DMS 273 (cell line): ENCODE measurements at regions not wholly inside any gene's neighbourhood (a gene's known extent, or its start where the extent isn't known, plus 50 kb on each side); places are given as distances from the start of the nearest gene placed in this dataset.
"Not testable (repeated sequence)": the region's sequence is repeated elsewhere in the genome, so short reads cannot be mapped to it uniquely, and the experiment has no call there.

Experiments used
- DNase-seq: peaks from one replicate; lab custom pipeline; 2025; ENCODE audit not compliant: unreplicated experiment; lab: John Stamatoyannopoulos, UW

DNA sequence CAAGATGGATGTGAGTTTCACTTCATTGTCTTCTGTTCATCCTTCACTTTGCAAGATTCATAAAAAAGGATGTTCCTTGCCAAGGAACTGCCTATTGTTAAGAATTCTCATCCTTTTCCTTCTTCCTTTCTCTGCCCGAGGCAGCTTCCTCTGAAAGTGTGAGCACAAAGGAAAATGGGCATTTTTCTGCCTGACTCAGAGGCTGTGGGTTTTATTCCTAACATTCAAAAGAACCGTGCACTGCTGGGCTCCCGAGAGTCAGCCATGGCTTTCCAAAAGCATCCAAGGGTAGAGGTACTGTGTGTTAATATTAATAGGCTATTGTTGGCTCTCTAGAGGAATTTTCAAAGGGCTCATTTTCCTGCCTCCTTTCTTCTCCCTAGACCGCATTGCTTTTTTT lies 289.4 kb downstream of the ABCC12 start:
- no peak for DNase-seq

DNA sequence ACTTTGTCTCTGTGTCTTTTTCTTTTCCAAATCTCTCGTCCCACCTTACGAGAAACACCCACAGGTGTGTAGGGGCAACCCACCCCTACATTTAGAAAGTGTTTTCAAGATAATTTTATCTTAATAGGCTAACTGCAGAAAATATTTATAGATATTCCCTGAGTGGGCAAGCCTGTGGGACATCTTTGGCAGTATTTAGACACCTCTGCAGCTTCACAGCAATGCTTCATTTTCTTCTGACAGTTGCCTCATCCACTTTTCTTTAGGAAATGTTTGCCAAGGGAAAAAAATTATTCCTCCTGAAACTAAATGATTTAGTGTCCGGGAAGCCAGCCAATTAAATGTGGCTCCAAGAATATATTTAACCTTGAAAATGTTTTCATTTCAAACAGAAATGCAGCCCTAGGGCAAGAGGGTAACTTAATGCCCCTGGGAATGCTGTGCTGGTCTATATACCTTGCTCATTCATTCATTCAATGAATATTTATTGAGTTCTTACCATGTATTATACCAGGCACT lies 290.4 kb downstream of the ABCC12 start:
- no peak for DNase-seq

DNA sequence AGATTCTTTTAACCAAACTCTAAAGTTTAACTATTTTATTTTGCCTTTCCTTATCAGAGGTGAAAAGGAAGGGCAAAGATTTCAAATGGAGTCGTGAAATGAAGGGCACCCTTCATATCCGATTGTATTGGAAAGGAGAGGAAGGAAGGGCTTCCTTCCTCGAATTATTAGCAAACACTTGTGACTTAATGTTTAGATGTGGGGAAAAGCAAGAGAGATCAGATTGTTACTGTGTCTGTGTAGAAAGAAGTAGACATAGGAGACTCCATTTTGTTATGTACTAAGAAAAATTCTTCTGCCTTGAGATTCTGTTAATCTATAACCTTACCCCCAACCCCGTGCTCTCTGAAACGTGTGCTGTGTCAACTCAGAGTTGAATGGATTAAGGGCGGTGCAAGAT lies 291.5 kb downstream of the ABCC12 start:
- not testable (repeated sequence) for DNase-seq

DNA sequence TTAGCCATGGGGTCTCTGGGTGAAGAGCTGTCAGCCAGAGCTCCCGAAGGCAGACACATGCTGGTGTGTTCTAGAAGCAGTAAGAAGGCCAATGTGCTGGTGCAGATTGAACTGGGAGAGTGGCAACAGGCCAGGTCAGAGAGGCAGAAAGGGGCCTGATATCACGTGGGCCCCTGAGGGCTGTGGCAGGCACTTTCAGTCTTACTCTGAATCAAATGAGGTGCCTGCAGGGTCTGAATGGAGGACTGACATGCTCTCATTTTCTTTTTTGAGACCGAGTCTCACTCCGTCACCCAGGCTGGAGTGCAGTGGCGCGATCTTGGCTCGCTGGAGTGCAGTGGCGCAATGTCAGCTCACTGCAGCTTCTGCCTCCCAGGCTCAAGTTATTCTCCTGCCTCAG lies 293.8 kb downstream of the ABCC12 start:
- no peak for DNase-seq

DNA sequence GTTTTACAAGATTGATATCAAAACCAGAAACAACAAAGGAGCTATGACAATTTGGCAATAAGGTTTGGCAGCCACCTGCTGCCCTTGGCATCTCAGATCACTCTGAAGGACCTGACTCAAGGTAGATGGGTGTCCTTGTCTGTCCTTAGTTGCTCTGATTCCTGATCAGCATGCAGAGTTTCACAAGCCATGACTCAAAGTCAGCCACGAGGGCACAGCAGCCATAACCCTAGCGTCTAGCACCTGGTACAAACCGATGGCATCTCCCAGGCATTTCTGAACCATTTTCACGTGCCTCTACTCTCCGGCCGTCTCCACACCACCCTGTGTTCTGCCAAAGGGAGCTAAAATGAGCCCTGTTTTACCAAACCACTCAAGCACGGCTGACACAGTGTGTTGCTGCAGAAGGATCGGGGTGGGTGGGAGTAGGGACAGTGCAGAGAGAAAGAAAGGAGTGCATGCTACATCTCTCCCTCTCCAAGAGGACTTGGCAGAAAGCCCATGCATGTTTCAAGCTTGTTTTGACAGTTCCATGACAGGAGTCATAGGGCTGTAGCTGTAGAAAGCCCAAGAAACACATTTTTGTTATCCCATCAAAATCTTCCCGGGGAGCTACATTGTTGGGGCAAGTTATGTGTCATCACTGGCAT lies 297.3 kb downstream of the ABCC12 start:
- DNase-seq: peak; percentile 34

DNA sequence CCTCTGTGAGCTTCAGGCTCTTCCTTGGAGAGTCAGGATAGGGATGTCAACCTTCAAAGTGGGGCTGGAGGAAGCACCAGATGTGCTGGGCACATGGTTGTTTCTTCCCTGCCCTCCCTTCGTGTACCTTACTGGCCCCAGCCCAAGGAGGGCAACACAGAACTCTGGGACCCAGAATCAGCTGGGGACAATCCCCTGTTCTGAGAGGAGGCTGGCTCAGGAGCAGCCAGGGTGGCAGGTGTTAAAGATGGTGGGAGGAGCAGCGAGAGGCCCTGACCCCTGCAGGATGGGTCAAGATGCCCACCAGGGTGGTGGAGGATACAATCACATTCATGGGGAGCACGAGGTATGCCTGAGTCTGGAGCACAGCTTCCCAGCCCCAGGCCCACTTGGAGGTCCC lies 300.4 kb downstream of the ABCC12 start:
- no peak for DNase-seq

DNA sequence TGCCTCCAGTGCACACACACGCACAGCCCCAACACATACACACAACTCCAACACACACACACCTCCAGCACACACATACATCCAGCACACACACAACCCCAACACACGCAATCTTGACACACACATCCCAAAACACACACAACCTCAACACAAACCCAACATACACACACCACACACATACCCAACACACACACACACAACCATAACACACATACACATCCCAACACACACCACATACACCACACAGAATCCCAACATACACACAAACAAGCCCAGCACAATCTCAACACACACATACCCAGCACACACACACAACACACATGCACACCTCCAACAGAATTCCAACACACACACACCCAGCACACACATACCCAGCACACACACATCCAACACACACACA lies 301.1 kb downstream of the ABCC12 start:
- DNase-seq: no peak

DNA sequence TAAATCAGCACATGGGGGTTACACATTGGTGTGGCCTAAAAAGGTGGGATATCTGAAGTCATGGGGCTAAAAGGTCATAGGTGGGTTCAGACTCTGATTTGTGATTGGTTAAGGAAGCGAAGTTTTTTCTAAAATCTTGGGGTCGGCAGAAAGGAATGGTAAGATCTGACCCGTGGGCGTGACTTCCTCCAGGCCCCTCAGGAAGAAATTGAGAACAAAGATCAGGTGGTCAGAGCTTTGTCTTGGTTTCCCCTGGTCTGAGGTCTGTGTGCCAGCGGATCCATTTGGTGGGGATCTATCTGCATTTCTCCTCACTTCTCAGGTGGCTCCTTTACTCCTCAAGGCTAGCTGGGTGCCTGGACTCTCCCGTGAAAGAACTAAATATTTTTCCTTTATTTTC lies 302.8 kb downstream of the ABCC12 start:
- no peak for DNase-seq

DNA sequence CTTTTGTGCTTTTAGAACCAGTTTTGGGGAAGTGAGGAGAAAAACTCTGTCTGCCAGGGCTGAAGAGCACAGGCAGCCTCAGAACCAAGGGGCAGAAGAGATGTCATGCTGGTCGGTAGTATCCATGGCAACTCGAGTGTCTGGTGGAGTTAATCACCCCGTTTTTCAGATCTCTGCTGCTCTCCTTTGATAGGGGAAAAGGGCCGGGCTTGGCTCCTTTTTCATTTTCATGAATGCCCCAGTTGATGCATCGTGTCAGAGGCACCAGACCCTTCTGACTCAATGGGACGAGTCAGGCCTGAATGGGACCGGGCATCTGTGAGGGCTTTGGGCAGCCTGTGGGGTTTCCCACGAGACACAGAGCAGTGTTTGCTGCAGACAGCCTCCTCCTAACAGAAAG lies 304.6 kb downstream of the ABCC12 start:
- DNase-seq: no peak

DNA sequence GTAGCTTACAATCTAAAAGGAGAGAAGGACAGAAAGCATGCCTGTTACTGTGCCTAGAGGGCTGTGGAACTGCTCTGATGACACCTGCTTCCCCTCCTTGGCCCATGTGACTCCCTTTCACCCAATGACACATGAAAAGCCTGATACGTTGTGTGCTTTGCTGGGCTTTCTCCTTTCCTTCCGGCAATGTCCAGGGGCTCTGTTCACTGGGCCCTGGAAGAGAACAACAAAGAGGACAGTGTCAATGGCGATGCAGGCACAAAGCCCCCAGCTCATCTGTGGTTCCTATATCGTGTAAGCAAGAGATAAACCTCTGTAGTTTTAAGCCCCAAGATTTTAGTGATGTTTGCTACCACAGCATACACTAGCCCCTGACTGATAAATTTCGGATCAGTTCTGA lies 306.1 kb downstream of the ABCC12 start:
- no peak for DNase-seq

DNA sequence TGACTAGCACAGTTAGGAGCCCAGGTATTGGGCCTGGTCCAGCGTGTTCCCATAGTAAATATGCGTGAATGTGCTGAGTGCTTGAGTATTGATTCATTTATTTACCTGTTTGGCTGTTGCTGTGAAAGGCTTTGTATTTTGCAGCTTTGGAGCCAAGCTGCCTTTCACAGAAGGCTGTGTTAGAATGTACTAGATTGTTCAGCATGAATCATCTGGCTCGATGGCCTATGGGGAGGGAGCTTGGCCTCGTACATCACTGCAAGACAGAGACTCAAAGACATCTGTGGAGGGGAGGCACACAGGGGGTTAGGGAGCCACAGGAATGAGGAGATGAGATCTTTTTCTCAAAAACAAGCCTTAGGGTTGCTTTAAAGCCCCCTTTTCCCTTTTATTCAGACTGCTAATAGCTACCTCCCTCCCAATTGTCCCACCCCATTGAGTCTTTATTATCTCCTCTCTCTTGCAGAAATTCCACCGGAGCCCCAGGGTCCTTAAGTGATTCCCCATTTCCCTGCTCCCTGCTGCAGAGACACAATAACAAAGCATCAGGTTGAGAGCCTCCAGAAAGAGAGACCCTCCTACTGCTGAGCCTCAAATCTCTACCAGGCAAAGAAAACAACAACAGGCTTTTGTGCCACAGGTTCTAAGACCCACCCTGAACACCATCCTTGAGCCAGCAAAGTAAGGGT lies 307.2 kb downstream of the ABCC12 start:
- no peak for DNase-seq

DNA sequence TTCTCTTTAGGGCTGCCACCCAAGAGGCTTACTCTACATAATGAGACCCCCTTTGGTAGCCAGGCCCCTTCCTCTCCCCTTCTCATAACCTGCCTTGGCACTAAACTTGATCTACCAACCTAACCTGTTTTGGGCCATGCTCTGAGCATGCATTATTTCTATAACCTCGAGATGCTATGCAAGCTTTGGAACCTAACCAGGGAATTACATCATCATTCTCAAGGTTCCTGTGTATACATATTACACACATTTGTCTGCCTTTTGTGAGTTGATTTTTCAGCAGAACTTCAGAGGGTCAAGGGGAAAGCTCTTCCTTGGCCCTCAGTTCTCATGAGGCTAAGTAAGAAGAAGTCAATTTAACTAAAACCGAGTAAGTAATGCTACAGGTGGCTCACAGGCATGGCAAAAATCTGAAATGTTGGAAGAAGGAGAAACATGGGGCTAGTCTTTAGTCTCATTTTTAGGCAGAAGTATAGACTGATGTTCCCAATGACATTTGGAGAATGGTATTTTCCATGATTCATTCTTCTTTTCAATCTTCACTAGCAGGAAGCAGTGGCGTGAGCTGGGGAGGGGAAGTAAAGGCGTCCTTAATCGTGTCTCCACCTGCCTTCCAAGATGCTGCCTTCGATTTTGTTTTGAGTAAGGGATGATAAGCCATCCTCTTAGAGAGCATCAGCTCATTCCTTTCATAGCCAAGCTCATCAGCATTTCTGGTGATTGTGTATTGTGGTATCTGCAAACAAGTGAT lies 308.4 kb downstream of the ABCC12 start:
- peak; percentile 8 for DNase-seq

DNA sequence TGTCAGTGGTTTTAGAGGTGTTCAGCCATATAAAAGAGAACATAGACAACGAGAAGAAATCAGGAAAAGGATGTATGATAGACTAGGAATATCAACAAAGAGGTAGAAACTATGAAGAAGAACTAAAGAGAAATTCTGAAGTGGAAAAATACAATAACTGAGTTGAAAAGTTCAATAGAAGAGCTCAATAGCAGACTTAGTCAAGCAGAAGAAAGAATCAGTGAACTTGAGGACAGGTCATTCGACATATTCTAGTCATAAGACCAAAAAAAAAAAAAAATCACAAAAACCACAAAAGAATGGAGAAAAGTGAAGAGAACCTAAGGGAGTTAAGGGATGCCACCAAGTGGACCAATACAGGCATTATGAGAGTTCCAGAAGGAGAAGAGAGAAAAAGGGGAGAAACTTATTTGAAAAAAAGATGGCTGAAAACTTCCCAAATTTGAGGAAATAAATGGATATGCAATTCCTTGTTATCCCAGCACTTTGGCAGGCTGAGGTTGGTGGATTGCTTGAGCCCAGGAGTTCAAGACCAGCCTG lies 321.2 kb downstream of the ABCC12 start:
- DNase-seq: no peak

DNA sequence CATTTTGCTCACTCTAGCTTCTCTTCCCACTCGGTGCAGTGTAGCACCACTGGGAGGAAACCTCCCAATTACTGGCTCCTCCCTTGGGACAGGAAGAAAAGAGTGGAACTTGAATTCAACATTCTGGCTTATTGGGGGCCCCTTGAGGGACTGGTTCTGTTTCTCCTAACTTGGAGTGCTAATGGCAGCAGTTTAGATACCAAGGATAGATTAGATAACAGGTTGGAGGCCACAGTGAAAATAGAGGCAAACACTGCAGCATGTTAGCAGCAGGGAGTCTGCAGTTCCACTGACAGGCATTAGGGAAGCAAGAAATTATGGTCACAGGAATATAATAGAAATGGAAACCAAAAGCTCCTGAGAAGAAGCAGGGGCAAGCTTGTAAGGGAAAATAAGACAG lies 322.0 kb downstream of the ABCC12 start:
- no peak for DNase-seq

DNA sequence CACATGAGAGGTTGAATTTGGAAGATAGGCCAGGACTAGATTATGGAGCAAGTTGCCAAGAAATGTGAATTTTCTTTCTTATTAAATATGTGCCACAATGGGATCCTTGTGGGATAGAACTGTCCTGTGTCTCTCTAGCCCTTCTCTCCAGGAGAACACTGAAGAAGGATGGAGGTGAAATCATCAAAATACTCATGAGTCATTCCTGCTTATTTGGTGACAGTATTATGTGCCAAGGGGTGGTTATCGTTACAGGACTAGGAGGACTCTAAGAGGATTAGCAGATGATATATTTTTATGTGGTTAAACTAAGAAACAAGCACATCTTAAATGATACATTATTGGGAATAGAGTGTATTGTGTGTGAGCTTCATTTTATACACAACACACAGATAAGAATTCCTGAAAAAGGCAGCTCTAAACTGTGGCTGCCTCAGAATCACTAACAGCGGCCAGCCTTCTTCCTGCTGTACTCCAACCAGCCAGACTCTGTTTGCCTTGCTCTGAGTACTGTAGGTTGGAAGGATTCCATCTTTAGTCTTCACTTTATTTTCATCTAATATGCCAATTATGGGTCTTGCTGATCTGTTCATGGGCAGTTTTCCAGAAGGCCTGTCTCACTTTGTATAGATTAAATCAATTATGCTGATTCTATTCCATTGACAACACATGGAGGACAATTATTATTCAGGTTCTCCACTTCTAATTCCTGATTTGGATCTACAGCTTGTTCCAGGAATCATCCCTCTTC lies 325.8 kb downstream of the ABCC12 start:
- DNase-seq: no peak

DNA sequence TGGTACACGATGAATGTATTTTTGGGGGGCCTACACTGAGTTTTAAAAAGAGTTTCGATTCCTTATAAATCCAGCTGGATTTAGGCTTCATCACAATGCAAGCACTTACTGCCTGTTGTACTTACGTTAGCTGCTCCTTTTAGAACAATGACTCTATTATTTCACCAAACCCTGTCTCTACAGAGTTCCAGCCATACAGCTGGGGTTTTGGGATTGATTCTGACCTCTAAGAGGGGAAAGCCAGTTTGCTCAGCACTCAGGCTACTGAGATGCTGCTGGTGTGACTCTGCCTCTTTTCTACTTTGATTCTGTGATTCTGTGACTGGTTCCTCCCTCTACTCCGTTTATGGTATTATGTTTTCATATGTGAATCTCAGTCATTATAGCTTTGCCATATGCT lies 329.7 kb downstream of the ABCC12 start:
- DNase-seq: no peak

DNA sequence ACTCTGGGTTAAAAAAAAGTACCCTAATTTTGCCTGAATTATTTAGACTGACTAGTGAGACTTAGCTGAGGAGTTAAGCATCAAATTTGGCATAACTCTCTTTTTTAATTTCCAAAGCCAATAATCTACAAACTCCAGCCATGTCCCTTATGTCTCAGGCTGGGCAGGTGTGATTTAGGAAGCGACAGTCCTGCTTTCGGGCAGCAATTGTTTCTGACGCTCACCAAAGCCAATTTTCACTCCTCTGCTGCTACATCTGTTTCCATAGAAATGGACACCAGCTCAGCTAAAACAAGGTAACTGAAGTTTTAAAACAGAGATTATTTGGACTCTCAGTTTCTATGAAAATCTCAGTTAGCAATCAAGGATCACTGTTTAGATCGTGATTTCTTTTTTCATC lies 338.7 kb downstream of the ABCC12 start:
- no peak for DNase-seq

DNA sequence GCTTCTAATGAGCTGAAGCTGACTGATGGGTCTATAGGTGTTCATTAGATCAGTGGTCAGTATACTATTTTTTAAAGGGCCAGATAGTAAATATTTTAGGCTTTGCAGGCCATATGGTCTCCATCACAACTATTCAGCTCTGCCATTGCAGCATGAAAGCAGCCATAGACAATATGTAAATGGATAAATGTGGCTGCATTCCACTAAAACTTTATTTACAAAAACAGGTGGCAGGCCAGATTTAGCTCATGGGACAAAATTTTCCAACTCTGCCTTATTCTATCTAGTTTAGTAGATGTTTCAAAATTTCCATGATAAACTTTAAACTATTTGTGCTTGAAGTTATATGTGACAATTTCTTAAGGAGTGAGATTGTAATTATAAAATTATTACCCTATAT lies 339.3 kb downstream of the ABCC12 start:
- DNase-seq: no peak

DNA sequence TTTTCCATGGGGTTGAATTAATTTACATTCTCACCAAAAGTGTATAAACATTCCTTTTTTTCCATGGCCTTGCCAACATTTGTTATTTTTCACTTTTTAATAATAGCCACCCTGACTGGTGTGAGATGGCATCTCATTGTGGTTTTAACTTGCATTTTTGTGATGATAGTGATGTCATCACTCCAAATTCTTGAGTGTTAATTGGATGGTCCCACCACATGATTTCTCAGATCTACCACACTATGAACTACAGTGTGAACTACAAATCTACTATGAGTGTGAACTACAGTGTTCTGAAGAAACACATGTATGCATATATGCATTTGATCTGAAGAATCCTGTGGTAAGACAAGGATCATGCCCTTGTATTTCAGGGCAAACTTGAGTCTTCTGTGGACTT lies 340.1 kb downstream of the ABCC12 start:
- DNase-seq: no peak

DNA sequence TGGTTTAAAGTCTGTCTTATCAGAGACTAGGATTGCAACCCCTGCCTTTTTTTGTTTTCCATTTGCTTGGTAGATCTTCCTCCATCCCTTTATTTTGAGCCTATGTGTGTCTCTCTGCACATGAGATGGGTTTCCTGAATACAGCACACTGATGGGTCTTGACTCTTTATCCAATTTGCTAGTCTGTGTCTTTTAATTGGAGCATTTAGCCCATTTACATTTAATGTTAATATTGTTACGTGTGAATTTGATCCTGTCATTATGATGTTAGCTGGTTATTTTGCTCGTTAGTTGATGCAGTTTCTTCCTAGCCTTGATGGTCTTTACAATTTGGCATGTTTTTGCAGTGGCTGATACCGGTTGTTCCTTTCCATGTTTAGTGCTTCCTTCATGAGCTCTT lies 344.0 kb downstream of the ABCC12 start:
- DNase-seq: not testable (repeated sequence)

DNA sequence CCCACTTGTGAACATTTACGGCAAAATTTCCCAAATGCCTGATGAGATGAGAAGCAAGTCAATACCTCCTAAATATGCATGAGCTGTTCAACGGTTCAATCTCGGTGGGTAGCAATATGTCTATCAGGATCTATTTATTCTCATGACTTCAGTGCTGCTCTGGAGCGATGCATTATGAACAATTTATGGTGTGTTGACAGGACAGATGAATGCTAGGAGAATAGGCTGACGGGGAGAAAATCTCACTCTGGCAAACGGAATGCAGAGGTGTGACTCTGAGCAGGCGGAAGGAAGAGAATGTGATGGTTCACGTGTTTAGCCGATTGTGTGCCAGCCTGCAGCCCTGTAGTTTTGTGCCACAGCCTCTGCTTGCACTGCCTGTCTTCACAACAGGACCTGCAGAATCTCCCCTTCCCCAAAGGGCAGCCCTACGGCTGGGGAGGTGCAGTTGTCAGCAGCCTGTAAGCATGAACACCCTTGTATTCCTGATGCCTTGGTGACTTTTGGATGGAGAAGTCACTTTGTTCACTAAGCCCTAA lies 345.2 kb downstream of the PHKB start:
- DNase-seq: no peak
